Stimulated activated effector memory CD8-positive, alpha-beta T cell treated with anti-CD3 and anti-CD28 coated beads, Interleukin-12 subunit alpha, Interleukin-12 subunit beta, amount 100 ng/mL, for 72 hours (primary cell): ENCODE measurements at regions not wholly inside any gene's neighbourhood (a gene's known extent, or its start where the extent isn't known, plus 50 kb on each side); places are given as distances from the start of the nearest gene placed in this dataset.

Experiments used
- ATAC-seq: fragments of 150-1000 bp; cut with Tn5 transposase; 2 replicates; pipeline ENCODE4 v1.10.0; 2021
- DNase-seq, 2 donors: peaks; one replicate each; pipeline ENCODE4 v3.0.0; 2021 to 2022; ENCODE audit warnings: low spot score in 2 of 2
- H3K27ac Mint-ChIP-seq: one replicate; pipeline ENCODE4 v1.8.0; 2022; ENCODE audit warnings: mild to moderate bottlenecking, mixed read lengths
- H3K36me3 Mint-ChIP-seq: one replicate; pipeline ENCODE4 v1.8.0; 2022; ENCODE audit warnings: mild to moderate bottlenecking, mixed read lengths
- H3K4me1 Mint-ChIP-seq: one replicate; pipeline ENCODE4 v1.8.0; 2022; ENCODE audit warnings: mixed read lengths
- H3K4me3 Mint-ChIP-seq: one replicate; pipeline ENCODE4 v1.8.0; 2022; ENCODE audit warnings: mild to moderate bottlenecking, mixed read lengths
- H3K9me3 Mint-ChIP-seq: one replicate; pipeline ENCODE4 v1.8.0; 2022; ENCODE audit warnings: mixed read lengths

DNA sequence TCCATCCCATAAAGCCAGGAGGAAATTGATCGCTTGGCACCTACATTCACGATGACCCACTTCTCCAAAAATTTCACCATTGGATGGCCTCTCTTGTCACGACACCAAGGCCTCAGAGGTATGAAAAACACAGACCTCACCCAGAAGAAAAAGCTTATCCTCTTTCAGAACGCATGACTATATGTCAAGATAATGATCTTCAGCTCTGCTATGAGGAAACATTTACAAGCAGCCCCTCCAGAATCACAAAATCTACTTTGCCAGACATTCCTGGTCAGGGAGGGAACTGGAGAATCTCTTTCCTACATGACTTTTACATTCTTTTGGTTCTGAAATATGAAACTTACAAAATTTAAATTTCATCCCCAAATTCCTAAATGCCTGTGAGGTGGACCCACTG lies 122.7 kb downstream of the WNT5A start:
- no peaks in the 10 kb centered on the region for H3K4me1 Mint-ChIP-seq
- H3K4me3 Mint-ChIP-seq: no peak overlapping the region
- no peak overlapping the region for H3K27ac Mint-ChIP-seq
- peaks cover 12% of the 10 kb centered on the region for H3K9me3 Mint-ChIP-seq
- ATAC-seq (no peak), DNase-seq (no peak)
- H3K36me3 Mint-ChIP-seq: no peaks in the 10 kb centered on the region

DNA sequence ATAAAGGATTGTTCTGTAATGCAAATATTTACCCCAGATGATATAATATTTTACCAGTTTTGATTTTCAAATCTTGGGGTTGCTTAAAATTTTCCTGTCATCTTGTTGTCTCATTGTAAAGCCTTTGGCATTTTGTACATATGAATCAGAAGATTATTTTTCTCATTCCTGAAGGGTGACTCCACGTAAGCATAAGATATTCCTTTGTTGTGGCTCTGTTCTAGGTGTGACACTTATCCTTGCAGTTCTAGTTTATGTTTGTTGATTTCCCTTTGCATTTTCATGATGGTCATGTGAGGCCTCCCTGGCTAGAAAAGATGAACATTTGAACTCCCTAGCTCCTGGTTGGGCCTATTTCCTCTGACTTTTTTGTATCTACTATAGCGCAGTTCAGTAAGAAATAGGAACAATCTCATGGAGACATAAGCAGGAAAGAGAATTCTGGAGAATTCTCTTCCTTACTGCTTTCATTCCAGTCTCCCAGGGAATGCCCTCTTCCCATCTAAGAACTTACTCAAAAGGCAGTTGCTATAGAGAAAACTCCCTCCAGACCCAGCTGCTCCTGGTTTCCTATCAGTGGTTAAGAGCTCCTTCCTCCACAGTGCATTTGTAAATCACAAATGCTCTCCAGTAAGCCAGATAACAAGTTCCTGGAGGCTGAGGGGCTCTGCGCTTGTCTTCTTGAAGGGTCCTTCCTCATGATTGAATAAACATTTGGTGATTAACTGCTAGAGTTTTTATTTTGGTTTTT lies 124.7 kb downstream of the WNT5A start:
- Mint-ChIP-seq H3K9me3 (peaks cover 12% of the 10 kb centered on the region), H3K36me3 (no peaks in the 10 kb centered on the region), H3K4me1 (no peaks in the 10 kb centered on the region), H3K27ac (no peak overlapping the region), H3K4me3 (no peak overlapping the region)
- no peak for DNase-seq
- no peak for ATAC-seq

- Mint-ChIP-seq H3K36me3 (no peaks in the 10 kb centered on the region), H3K9me3 (peaks cover 17% of the 10 kb centered on the region), H3K4me3 (no peak overlapping the region), H3K4me1 (no peaks in the 10 kb centered on the region), H3K27ac (no peak overlapping the region)
- no peak for ATAC-seq
- DNase-seq: no peak
Observed at GRCh38 chr3:55357796-55358195, 129.3 kb downstream of the WNT5A start.

DNA sequence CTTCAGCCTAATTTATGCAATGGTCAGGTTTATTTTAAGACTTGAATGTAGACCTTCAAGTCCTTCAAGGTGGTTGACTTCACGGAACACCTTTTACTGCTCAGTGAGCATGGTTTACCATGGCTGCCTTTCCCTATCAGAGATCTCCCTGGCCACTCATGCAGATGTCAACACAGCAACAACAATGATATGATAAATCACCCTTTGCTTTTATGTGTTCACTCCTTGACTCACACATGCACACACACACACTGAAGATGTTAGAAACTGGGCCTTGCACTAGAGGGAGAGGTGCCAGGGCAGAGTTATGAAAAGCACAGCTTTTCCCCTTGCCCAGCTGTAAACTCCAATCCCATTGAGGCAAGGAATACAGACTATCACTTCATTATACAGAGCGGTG lies 134.4 kb downstream of the WNT5A start:
- no peak for ATAC-seq
- Mint-ChIP-seq H3K4me3 (no peak overlapping the region), H3K27ac (no peak overlapping the region), H3K4me1 (no peaks in the 10 kb centered on the region), H3K36me3 (no peaks in the 10 kb centered on the region), H3K9me3 (peaks cover 13% of the 10 kb centered on the region)
- DNase-seq: no peak

GRCh38 chr3:55349851-55350250 lies 137.3 kb downstream of the WNT5A start:
- ATAC-seq (no peak), DNase-seq (no peak)
- peaks cover 14% of the 10 kb centered on the region for H3K9me3 Mint-ChIP-seq
- no peak overlapping the region for H3K27ac Mint-ChIP-seq
- H3K36me3 Mint-ChIP-seq: no peaks in the 10 kb centered on the region
- H3K4me1 Mint-ChIP-seq: no peaks in the 10 kb centered on the region
- no peak overlapping the region for H3K4me3 Mint-ChIP-seq

- no peak overlapping the region for H3K27ac Mint-ChIP-seq
- H3K4me1 Mint-ChIP-seq: no peaks in the 10 kb centered on the region
- peaks cover 13% of the 10 kb centered on the region for H3K9me3 Mint-ChIP-seq
- DNase-seq (no peak), ATAC-seq (no peak)
- H3K4me3 Mint-ChIP-seq: no peak overlapping the region
- no peaks in the 10 kb centered on the region for H3K36me3 Mint-ChIP-seq
Observed at GRCh38 chr3:55343486-55344357, 143.4 kb downstream of the WNT5A start.

- no peak overlapping the region for H3K27ac Mint-ChIP-seq
- H3K4me1 Mint-ChIP-seq: no peaks in the 10 kb centered on the region
- peaks cover 13% of the 10 kb centered on the region for H3K9me3 Mint-ChIP-seq
- H3K4me3 Mint-ChIP-seq: no peak overlapping the region
- ATAC-seq (no peak), DNase-seq (no peak)
- H3K36me3 Mint-ChIP-seq: no peaks in the 10 kb centered on the region
Observed at GRCh38 chr3:55341502-55342031, 145.5 kb downstream of the WNT5A start.

- DNase-seq: no peak
Observed at GRCh38 chr3:55339819-55340218, 147.3 kb downstream of the WNT5A start.

GRCh38 chr3:55339390-55339789 lies 147.7 kb downstream of the WNT5A start:
- no peaks in the 10 kb centered on the region for H3K36me3 Mint-ChIP-seq
- no peak for ATAC-seq
- peaks cover 7% of the 10 kb centered on the region for H3K9me3 Mint-ChIP-seq
- H3K4me1 Mint-ChIP-seq: no peaks in the 10 kb centered on the region
- H3K4me3 Mint-ChIP-seq: no peak overlapping the region
- no peak overlapping the region for H3K27ac Mint-ChIP-seq
- no peak for DNase-seq

More at GRCh38 chr3:55339819-55340218, 147.3 kb downstream of the WNT5A start:
- ATAC-seq: no peak
- Mint-ChIP-seq H3K36me3 (no peaks in the 10 kb centered on the region), H3K4me3 (no peak overlapping the region), H3K27ac (no peak overlapping the region), H3K4me1 (no peaks in the 10 kb centered on the region), H3K9me3 (peaks cover 9% of the 10 kb centered on the region)

- Mint-ChIP-seq H3K27ac (no peak overlapping the region), H3K4me3 (no peak overlapping the region), H3K36me3 (no peaks in the 10 kb centered on the region), H3K9me3 (peaks cover 7% of the 10 kb centered on the region), H3K4me1 (no peaks in the 10 kb centered on the region)
- DNase-seq (no peak), ATAC-seq (no peak)
Observed at GRCh38 chr3:55337641-55338180, 149.4 kb downstream of the WNT5A start.

GRCh38 chr3:55333923-55334322 lies 153.2 kb downstream of the WNT5A start:
- no peak for ATAC-seq
- peaks cover 5% of the 10 kb centered on the region for H3K9me3 Mint-ChIP-seq
- no peak overlapping the region for H3K4me3 Mint-ChIP-seq
- no peaks in the 10 kb centered on the region for H3K36me3 Mint-ChIP-seq
- H3K27ac Mint-ChIP-seq: no peak overlapping the region
- no peak for DNase-seq
- H3K4me1 Mint-ChIP-seq: no peaks in the 10 kb centered on the region

DNA sequence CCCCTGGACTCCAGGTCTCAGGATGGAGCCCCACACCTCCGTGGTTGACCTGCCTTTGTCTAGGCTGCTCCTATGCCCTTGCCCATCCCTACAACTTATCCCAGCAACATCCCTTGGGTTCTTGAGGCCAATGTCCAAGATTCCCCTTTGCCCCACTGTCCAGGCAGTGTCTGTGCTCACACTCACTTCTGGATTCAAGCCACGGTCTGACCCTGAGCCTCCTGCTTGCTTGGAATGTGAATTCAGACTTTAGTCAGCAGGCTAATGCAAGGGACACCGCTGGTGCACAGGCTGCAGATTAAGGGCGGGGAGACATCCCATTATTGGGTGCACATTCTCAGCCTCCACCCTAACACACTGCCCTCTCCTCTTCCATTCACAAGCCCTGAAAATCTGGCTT lies 154.1 kb downstream of the WNT5A start:
- DNase-seq (no peak), ATAC-seq (no peak)
- H3K4me1 Mint-ChIP-seq: no peaks in the 10 kb centered on the region
- no peak overlapping the region for H3K27ac Mint-ChIP-seq
- H3K4me3 Mint-ChIP-seq: no peak overlapping the region
- peaks cover 5% of the 10 kb centered on the region for H3K9me3 Mint-ChIP-seq
- no peaks in the 10 kb centered on the region for H3K36me3 Mint-ChIP-seq

DNA sequence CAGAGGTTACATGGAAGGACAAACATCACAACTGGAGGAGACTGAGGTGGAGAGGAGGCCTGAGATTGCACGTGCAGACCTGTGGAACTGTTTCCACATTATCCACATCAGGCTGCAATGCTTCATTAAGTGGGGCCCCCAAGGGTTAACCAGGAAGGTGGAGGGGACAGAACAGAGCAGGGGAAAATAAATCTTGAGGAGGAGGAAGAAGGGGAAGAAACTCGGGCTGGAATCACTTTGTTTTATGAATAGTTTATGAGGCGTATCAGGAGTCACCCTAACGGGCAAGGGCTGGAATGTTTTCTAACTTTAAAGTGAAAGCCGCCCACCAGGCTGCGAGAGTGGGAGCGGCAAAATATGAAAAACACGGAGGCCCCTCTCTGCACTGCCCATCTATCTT lies 154.9 kb downstream of the WNT5A start:
- no peak overlapping the region for H3K4me3 Mint-ChIP-seq
- DNase-seq (no peak), ATAC-seq (no peak)
- H3K9me3 Mint-ChIP-seq: peaks cover 5% of the 10 kb centered on the region
- no peak overlapping the region for H3K27ac Mint-ChIP-seq
- no peaks in the 10 kb centered on the region for H3K36me3 Mint-ChIP-seq
- no peaks in the 10 kb centered on the region for H3K4me1 Mint-ChIP-seq

GRCh38 chr3:55331524-55331923 lies 155.6 kb downstream of the WNT5A start:
- DNase-seq: no peak
- H3K4me3 Mint-ChIP-seq: no peak overlapping the region
- H3K36me3 Mint-ChIP-seq: no peaks in the 10 kb centered on the region
- no peak overlapping the region for H3K27ac Mint-ChIP-seq
- peaks cover 5% of the 10 kb centered on the region for H3K9me3 Mint-ChIP-seq
- ATAC-seq: no peak
- no peaks in the 10 kb centered on the region for H3K4me1 Mint-ChIP-seq

DNA sequence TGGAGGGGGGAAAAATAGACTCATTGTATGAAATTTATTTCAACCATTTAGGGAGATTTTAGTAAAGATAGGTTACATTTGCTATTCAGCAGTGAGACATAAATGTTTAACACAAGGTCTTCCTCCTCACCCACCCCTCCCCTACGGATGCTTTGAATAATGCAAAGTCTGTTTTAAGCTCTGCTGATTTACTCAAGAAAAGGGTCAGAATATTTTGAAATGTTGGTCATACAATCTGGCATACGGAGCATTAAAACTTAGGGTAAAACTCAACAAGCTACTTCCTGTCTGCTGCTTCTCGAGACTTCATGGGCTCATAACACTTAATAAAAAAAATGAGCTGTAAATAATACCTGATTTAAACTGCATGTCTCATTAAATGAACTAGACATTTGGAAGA lies 156.3 kb downstream of the WNT5A start:
- no peak overlapping the region for H3K27ac Mint-ChIP-seq
- no peaks in the 10 kb centered on the region for H3K36me3 Mint-ChIP-seq
- H3K9me3 Mint-ChIP-seq: peaks cover 5% of the 10 kb centered on the region
- DNase-seq: no peak
- no peaks in the 10 kb centered on the region for H3K4me1 Mint-ChIP-seq
- ATAC-seq: no peak
- no peak overlapping the region for H3K4me3 Mint-ChIP-seq
